ENCODE measurements at regions not wholly inside any gene's neighbourhood (a gene's known extent, or its start where the extent isn't known, plus 50 kb on each side); places are given as distances from the start of the nearest gene placed in this dataset.

- H3K4me3 ChIP-seq (ENCODE audit: low read depth, low read length) = no peak overlapping the region
- no peak for TF ChIP-seq CTCF (IDR thresholded peaks at IDR 0.05; ENCODE audit: low read depth, low read length, missing control alignments)
- DNase-seq (ENCODE audit: low read depth) = no peak
Observed at GRCh38 chr4:149166365-149166764, 649.3 kb downstream of the IQCM start.

GRCh38 chr4:149164282-149164681 lies 651.4 kb downstream of the IQCM start:
- no peak overlapping the region for H3K4me3 ChIP-seq (ENCODE audit: low read depth, low read length)
- TF ChIP-seq CTCF (IDR thresholded peaks at IDR 0.05; ENCODE audit: low read depth, low read length, missing control alignments) = no peak
- no peak for DNase-seq (ENCODE audit: low read depth)

GRCh38 chr4:149161247-149161646 lies 654.4 kb downstream of the IQCM start:
- no peak overlapping the region for H3K4me3 ChIP-seq (ENCODE audit: low read depth, low read length)
- no peak for TF ChIP-seq CTCF (IDR thresholded peaks at IDR 0.05; ENCODE audit: low read depth, low read length, missing control alignments)
- no peak for DNase-seq (ENCODE audit: low read depth)

- TF ChIP-seq CTCF (IDR thresholded peaks at IDR 0.05; ENCODE audit: low read depth, low read length, missing control alignments) = no peak
- no peak for DNase-seq (ENCODE audit: low read depth)
Observed at GRCh38 chr4:149160370-149160769, 655.3 kb downstream of the IQCM start.

GRCh38 chr4:149158817-149159216 lies 656.8 kb downstream of the IQCM start:
- DNase-seq (ENCODE audit: low read depth) = no peak
- no peak for TF ChIP-seq CTCF (IDR thresholded peaks at IDR 0.05; ENCODE audit: low read depth, low read length, missing control alignments)
- H3K4me3 ChIP-seq (ENCODE audit: low read depth, low read length) = no peak overlapping the region

More at GRCh38 chr4:149160370-149160769, 655.3 kb downstream of the IQCM start:
- no peak overlapping the region for H3K4me3 ChIP-seq (ENCODE audit: low read depth, low read length)

- H3K4me3 ChIP-seq (ENCODE audit: low read depth, low read length) = no peak overlapping the region
- TF ChIP-seq CTCF (IDR thresholded peaks at IDR 0.05; ENCODE audit: low read depth, low read length, missing control alignments) = no peak
- DNase-seq (ENCODE audit: low read depth) = no peak
Observed at GRCh38 chr4:149145803-149146202, 669.8 kb downstream of the IQCM start.

- TF ChIP-seq CTCF (IDR thresholded peaks at IDR 0.05; ENCODE audit: low read depth, low read length, missing control alignments) = no peak
- H3K4me3 ChIP-seq (ENCODE audit: low read depth, low read length) = no peak overlapping the region
- no peak for DNase-seq (ENCODE audit: low read depth)
Observed at GRCh38 chr4:149144060-149144459, 671.6 kb downstream of the IQCM start.
